ENCODE measurements at regions not wholly inside any gene's neighbourhood (a gene's known extent, or its start where the extent isn't known, plus 50 kb on each side); places are given as distances from the start of the nearest gene placed in this dataset.

DNA sequence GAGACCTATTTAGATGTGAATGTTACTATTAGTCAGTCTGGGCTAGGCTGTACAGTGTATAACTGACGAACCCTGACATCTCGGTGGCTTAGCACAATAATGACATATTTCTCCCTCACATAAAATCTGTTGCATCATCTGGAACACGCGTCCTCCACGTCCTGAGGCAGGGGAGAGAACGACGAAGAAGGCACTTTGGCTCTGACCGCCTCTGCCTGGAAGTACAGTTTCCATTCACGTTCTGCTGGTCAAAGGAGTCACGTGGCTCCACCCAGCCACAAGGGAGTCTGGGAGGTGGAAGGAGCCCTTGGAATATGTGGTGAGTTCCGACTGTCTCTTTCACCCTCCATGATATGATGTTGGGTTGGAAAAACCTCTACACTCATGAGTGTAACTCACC lies 55.1 kb upstream of the CD82 start:
- TF ChIP-seq, protein P1, sequence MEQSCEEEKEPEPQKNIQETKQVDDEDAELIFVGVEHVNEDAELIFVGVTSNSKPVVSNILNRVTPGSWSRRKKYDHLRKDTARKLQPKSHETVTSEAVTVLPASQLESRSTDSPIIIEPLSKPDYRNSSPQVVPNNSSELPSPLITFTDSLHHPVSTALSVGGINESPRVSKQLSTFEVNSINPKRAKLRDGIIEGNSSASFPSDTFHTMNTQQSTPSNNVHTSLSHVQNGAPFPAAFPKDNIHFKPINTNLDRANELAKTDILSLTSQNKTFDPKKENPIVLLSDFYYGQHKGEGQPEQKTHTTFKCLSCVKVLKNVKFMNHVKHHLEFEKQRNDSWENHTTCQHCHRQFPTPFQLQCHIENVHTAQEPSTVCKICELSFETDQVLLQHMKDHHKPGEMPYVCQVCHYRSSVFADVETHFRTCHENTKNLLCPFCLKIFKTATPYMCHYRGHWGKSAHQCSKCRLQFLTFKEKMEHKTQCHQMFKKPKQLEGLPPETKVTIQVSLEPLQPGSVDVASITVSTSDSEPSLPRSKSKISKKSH (CRISPR knock-in tag; IDR thresholded peaks at IDR 0.05; ENCODE audit: borderline replicate concordance) = no peak
- TF ChIP-seq, protein P2, sequence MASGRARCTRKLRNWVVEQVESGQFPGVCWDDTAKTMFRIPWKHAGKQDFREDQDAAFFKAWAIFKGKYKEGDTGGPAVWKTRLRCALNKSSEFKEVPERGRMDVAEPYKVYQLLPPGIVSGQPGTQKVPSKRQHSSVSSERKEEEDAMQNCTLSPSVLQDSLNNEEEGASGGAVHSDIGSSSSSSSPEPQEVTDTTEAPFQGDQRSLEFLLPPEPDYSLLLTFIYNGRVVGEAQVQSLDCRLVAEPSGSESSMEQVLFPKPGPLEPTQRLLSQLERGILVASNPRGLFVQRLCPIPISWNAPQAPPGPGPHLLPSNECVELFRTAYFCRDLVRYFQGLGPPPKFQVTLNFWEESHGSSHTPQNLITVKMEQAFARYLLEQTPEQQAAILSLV (CRISPR knock-in tag; IDR thresholded peaks at IDR 0.05; ENCODE audit: borderline replicate concordance) = no peak
- TF ChIP-seq IRX3 (CRISPR knock-in tag; IDR thresholded peaks at IDR 0.05; ENCODE audit: borderline replicate concordance, low read depth) (no peak), ELF4 (CRISPR knock-in tag; IDR thresholded peaks at IDR 0.05; ENCODE audit: borderline replicate concordance) (no peak), ZNF317 (CRISPR knock-in tag; IDR thresholded peaks at IDR 0.05) (no peak), ZNF737 (CRISPR knock-in tag; IDR thresholded peaks at IDR 0.05; ENCODE audit: borderline replicate concordance) (no peak), CBX2 (IDR thresholded peaks at IDR 0.05; ENCODE audit: low read depth, low read length) (no peak), CBX2 (CRISPR knock-in tag; IDR thresholded peaks at IDR 0.05; ENCODE audit: low read depth) (no peak), ZNF557 (CRISPR knock-in tag; IDR thresholded peaks at IDR 0.05) (no peak)
- TF ChIP-seq, protein P3, sequence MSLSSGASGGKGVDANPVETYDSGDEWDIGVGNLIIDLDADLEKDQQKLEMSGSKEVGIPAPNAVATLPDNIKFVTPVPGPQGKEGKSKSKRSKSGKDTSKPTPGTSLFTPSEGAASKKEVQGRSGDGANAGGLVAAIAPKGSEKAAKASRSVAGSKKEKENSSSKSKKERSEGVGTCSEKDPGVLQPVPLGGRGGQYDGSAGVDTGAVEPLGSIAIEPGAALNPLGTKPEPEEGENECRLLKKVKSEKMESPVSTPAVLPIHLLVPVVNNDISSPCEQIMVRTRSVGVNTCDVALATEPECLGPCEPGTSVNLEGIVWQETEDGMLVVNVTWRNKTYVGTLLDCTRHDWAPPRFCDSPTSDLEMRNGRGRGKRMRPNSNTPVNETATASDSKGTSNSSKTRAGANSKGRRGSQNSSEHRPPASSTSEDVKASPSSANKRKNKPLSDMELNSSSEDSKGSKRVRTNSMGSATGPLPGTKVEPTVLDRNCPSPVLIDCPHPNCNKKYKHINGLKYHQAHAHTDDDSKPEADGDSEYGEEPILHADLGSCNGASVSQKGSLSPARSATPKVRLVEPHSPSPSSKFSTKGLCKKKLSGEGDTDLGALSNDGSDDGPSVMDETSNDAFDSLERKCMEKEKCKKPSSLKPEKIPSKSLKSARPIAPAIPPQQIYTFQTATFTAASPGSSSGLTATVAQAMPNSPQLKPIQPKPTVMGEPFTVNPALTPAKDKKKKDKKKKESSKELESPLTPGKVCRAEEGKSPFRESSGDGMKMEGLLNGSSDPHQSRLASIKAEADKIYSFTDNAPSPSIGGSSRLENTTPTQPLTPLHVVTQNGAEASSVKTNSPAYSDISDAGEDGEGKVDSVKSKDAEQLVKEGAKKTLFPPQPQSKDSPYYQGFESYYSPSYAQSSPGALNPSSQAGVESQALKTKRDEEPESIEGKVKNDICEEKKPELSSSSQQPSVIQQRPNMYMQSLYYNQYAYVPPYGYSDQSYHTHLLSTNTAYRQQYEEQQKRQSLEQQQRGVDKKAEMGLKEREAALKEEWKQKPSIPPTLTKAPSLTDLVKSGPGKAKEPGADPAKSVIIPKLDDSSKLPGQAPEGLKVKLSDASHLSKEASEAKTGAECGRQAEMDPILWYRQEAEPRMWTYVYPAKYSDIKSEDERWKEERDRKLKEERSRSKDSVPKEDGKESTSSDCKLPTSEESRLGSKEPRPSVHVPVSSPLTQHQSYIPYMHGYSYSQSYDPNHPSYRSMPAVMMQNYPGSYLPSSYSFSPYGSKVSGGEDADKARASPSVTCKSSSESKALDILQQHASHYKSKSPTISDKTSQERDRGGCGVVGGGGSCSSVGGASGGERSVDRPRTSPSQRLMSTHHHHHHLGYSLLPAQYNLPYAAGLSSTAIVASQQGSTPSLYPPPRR (CRISPR knock-in tag; IDR thresholded peaks at IDR 0.05; ENCODE audit: borderline replicate concordance) = no peak
- TF ChIP-seq, protein P4, sequence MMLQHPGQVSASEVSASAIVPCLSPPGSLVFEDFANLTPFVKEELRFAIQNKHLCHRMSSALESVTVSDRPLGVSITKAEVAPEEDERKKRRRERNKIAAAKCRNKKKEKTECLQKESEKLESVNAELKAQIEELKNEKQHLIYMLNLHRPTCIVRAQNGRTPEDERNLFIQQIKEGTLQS (CRISPR knock-in tag; IDR thresholded peaks at IDR 0.05) = no peak
- TF ChIP-seq, protein P5, sequence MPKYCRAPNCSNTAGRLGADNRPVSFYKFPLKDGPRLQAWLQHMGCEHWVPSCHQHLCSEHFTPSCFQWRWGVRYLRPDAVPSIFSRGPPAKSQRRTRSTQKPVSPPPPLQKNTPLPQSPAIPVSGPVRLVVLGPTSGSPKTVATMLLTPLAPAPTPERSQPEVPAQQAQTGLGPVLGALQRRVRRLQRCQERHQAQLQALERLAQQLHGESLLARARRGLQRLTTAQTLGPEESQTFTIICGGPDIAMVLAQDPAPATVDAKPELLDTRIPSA (CRISPR knock-in tag; IDR thresholded peaks at IDR 0.05; ENCODE audit: borderline replicate concordance) = no peak
